ENCODE measurements at regions not wholly inside any gene's neighbourhood (a gene's known extent, or its start where the extent isn't known, plus 50 kb on each side); places are given as distances from the start of the nearest gene placed in this dataset.

- H3K36me3 Mint-ChIP-seq (ENCODE audit: insufficient read depth), result no peaks in the 10 kb centered on the region
- no peaks in the 10 kb centered on the region for H3K4me1 Mint-ChIP-seq (ENCODE audit: low read depth)
- no peak overlapping the region for H3K27ac Mint-ChIP-seq
- no peaks in the 10 kb centered on the region for H3K9me3 Mint-ChIP-seq (ENCODE audit: low read depth)
- H3K27me3 Mint-ChIP-seq, result no peaks in the 10 kb centered on the region
- no peak for TF ChIP-seq CTCF (IDR thresholded peaks at IDR 0.05; ENCODE audit: unreplicated experiment)
- no peak overlapping the region for H3K4me3 Mint-ChIP-seq (ENCODE audit: low read depth)
- no peak for DNase-seq (ENCODE audit: low spot score, unreplicated experiment)
Observed at GRCh38 chr13:65401315-65401714, 1828.8 kb downstream of the PCDH9 start.

GRCh38 chr13:65400702-65401101 is 1829.4 kb downstream of the PCDH9 start:
- no peak for TF ChIP-seq CTCF (IDR thresholded peaks at IDR 0.05; ENCODE audit: unreplicated experiment)
- Mint-ChIP-seq H3K27ac (no peak overlapping the region), H3K4me3 (ENCODE audit: low read depth) (no peak overlapping the region), H3K36me3 (ENCODE audit: insufficient read depth) (no peaks in the 10 kb centered on the region), H3K9me3 (ENCODE audit: low read depth) (no peaks in the 10 kb centered on the region), H3K27me3 (no peaks in the 10 kb centered on the region), H3K4me1 (ENCODE audit: low read depth) (no peaks in the 10 kb centered on the region)
- no peak for DNase-seq (ENCODE audit: low spot score, unreplicated experiment)

- TF ChIP-seq CTCF (IDR thresholded peaks at IDR 0.05; ENCODE audit: unreplicated experiment), result no peak
- Mint-ChIP-seq H3K9me3 (ENCODE audit: low read depth) (peaks cover 24% of the 10 kb centered on the region), H3K27me3 (no peaks in the 10 kb centered on the region), H3K4me3 (ENCODE audit: low read depth) (no peak overlapping the region), H3K27ac (no peak overlapping the region), H3K36me3 (ENCODE audit: insufficient read depth) (peaks cover 5% of the 10 kb centered on the region), H3K4me1 (ENCODE audit: low read depth) (no peaks in the 10 kb centered on the region)
- no peak for DNase-seq (ENCODE audit: low spot score, unreplicated experiment)
Observed at GRCh38 chr13:65387743-65388347, 1842.3 kb downstream of the PCDH9 start.

GRCh38 chr13:65378943-65379519 is 1851.1 kb downstream of the PCDH9 start:
- DNase-seq (ENCODE audit: low spot score, unreplicated experiment), result no peak
- H3K9me3 Mint-ChIP-seq (ENCODE audit: low read depth), result peaks cover 22% of the 10 kb centered on the region
- no peak for TF ChIP-seq CTCF (IDR thresholded peaks at IDR 0.05; ENCODE audit: unreplicated experiment)
- no peaks in the 10 kb centered on the region for H3K4me1 Mint-ChIP-seq (ENCODE audit: low read depth)
- H3K27me3 Mint-ChIP-seq, result no peaks in the 10 kb centered on the region
- H3K36me3 Mint-ChIP-seq (ENCODE audit: insufficient read depth), result peaks cover 1% of the 10 kb centered on the region
- no peak overlapping the region for H3K4me3 Mint-ChIP-seq (ENCODE audit: low read depth)
- H3K27ac Mint-ChIP-seq, result no peak overlapping the region

GRCh38 chr13:65378484-65378883 is 1851.7 kb downstream of the PCDH9 start:
- no peak for DNase-seq (ENCODE audit: low spot score, unreplicated experiment)
- peaks cover 22% of the 10 kb centered on the region for H3K9me3 Mint-ChIP-seq (ENCODE audit: low read depth)
- H3K27me3 Mint-ChIP-seq, result no peaks in the 10 kb centered on the region
- H3K36me3 Mint-ChIP-seq (ENCODE audit: insufficient read depth), result peaks cover 1% of the 10 kb centered on the region
- H3K4me1 Mint-ChIP-seq (ENCODE audit: low read depth), result no peaks in the 10 kb centered on the region
- H3K27ac Mint-ChIP-seq, result no peak overlapping the region
- H3K4me3 Mint-ChIP-seq (ENCODE audit: low read depth), result no peak overlapping the region
- TF ChIP-seq CTCF (IDR thresholded peaks at IDR 0.05; ENCODE audit: unreplicated experiment), result no peak
